ENCODE measurements at regions not wholly inside any gene's neighbourhood (a gene's known extent, or its start where the extent isn't known, plus 50 kb on each side); places are given as distances from the start of the nearest gene placed in this dataset.

DNA sequence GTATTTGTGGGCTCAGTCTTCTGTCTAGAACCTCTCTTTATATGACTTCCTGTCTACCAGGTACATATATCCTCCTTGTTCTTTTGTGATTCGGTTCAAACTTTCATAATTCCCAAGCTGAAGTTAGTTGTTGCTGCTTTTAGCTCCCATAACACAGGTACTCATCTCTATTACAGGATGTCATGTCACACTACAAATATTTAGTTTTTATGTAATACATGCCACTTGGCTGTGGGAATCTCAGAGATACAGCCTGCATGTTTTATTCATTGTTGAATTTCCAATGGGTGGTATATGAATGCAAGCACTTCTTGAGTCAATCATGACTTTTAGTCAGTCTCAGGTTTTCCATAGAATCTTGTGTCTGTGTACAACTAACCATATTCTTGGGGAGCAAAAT is 122.7 kb downstream of the SINHCAF start:
- Histone ChIP-seq H3K4me3 (no peak overlapping the region), H3K9me3 (ENCODE audit: control insufficient read depth in 4 of 4, insufficient read depth in 3 of 4, low read length in 3 of 4) (no peaks in the 10 kb centered on the region), H3K27me3 (ENCODE audit: control insufficient read depth in 3 of 3, insufficient read depth in 3 of 3, low read length in 2 of 3) (no peaks in the 10 kb centered on the region), H3K4me1 (ENCODE audit: control insufficient read depth in 5 of 5, insufficient read depth in 5 of 5, low read length in 5 of 5) (no peaks in the 10 kb centered on the region), H3K9ac (ENCODE audit: insufficient read depth in 1 of 2, low read length in 2 of 2) (no peak overlapping the region), H3K27ac (ENCODE audit: low read depth in 1 of 2, low read length in 1 of 2) (no peak overlapping the region), H3K36me3 (ENCODE audit: control insufficient read depth in 4 of 4, insufficient read depth in 4 of 4, low read length in 4 of 4) (no peaks in the 10 kb centered on the region)
- ATAC-seq (ENCODE audit: insufficient read depth, low FRiP score): no peak
- TF ChIP-seq, protein P1, sequence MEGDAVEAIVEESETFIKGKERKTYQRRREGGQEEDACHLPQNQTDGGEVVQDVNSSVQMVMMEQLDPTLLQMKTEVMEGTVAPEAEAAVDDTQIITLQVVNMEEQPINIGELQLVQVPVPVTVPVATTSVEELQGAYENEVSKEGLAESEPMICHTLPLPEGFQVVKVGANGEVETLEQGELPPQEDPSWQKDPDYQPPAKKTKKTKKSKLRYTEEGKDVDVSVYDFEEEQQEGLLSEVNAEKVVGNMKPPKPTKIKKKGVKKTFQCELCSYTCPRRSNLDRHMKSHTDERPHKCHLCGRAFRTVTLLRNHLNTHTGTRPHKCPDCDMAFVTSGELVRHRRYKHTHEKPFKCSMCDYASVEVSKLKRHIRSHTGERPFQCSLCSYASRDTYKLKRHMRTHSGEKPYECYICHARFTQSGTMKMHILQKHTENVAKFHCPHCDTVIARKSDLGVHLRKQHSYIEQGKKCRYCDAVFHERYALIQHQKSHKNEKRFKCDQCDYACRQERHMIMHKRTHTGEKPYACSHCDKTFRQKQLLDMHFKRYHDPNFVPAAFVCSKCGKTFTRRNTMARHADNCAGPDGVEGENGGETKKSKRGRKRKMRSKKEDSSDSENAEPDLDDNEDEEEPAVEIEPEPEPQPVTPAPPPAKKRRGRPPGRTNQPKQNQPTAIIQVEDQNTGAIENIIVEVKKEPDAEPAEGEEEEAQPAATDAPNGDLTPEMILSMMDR (IDR thresholded peaks at IDR 0.05; ENCODE audit: control extremely low read depth, extremely low read depth): no peak
- WGBS, 2 donors: 75 to 78% methylated on average over 1 of the region's 1 CpG
- no peak for DNase-seq

DNA sequence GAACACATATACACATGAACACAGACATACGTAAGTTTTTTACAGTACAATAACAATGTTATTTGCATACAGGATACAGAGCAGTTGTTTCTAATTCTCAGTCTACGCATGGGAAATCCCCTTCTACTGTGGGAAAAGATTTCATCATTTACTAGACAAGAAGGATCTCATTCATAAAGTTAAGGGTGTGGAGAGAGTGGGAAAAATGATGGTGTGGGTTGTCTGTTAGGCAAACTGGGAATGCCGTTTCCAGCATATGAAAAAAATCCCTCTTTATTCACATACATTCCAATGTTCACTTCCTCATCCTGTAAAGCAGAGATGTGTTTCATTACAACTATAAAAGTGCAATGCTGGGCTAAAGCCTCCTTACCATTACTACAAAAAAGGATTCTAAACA is 120.9 kb downstream of the SINHCAF start:
- Histone ChIP-seq H3K27me3 (ENCODE audit: control insufficient read depth in 3 of 3, insufficient read depth in 3 of 3, low read length in 2 of 3) (no peaks in the 10 kb centered on the region), H3K4me3 (no peak overlapping the region), H3K4me1 (ENCODE audit: control insufficient read depth in 5 of 5, insufficient read depth in 5 of 5, low read length in 5 of 5) (no peaks in the 10 kb centered on the region), H3K9ac (ENCODE audit: insufficient read depth in 1 of 2, low read length in 2 of 2) (no peak overlapping the region), H3K9me3 (ENCODE audit: control insufficient read depth in 4 of 4, insufficient read depth in 3 of 4, low read length in 3 of 4) (peaks cover 0 to 2% (median 0%) of the 10 kb centered on the region in 4 donors), H3K27ac (ENCODE audit: low read depth in 1 of 2, low read length in 1 of 2) (no peak overlapping the region), H3K36me3 (ENCODE audit: control insufficient read depth in 4 of 4, insufficient read depth in 4 of 4, low read length in 4 of 4) (no peaks in the 10 kb centered on the region)
- DNase-seq (peak in 1 of 3 donors; percentile 16), ATAC-seq (ENCODE audit: insufficient read depth, low FRiP score) (peak; percentile 53)
- TF ChIP-seq, protein P1 (IDR thresholded peaks at IDR 0.05; ENCODE audit: control extremely low read depth, extremely low read depth): no peak
- 19 to 39% methylated on average over 3 of the region's 3 CpGs for WGBS, 2 donors

DNA sequence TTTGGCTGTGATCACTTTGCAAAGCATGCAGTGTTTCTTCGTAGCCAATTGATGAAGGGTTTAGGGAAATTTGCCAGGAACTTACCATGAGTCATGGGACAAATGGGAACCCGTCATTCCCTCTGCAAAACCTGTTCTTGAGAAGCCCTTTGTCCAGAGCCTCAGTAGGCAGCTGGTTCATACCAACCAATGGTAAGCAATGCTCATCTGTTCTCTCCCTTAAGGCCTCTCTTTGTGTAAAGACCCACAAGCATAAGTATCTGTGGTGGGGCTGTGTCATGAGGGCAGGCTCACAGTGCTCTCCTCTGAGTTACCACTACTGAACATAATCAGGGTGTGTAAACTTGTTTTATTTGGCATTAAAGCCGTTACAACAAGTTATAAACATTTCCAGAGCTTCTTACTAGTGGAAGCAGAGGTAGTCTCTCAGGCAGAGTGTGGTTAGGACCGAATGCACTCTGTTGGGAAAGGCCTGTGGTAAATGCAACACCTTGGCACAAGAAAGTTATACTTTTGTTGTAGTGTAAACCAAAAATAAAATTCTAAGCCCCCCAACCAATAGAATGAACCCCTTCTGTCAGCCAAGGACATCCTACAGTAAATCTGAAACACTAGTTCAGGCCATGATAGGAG is 119.8 kb downstream of the SINHCAF start:
- H3K36me3 ChIP-seq (ENCODE audit: control insufficient read depth in 4 of 4, insufficient read depth in 4 of 4, low read length in 4 of 4): no peaks in the 10 kb centered on the region
- H3K9ac ChIP-seq (ENCODE audit: insufficient read depth in 1 of 2, low read length in 2 of 2): no peak overlapping the region
- 63 to 71% methylated on average over 4 of the region's 4 CpGs for WGBS, 2 donors
- TF ChIP-seq, protein P1 (IDR thresholded peaks at IDR 0.05; ENCODE audit: control extremely low read depth, extremely low read depth): no peak
- peaks cover 0 to 2% (median 0%) of the 10 kb centered on the region in 4 donors for H3K9me3 ChIP-seq (ENCODE audit: control insufficient read depth in 4 of 4, insufficient read depth in 3 of 4, low read length in 3 of 4)
- no peak overlapping the region for H3K27ac ChIP-seq (ENCODE audit: low read depth in 1 of 2, low read length in 1 of 2)
- DNase-seq (peak in 2 of 3 donors; percentile 43 to 44), ATAC-seq (ENCODE audit: insufficient read depth, low FRiP score) (no peak)
- no peaks in the 10 kb centered on the region for H3K27me3 ChIP-seq (ENCODE audit: control insufficient read depth in 3 of 3, insufficient read depth in 3 of 3, low read length in 2 of 3)
- no peak overlapping the region for H3K4me3 ChIP-seq
- no peaks in the 10 kb centered on the region for H3K4me1 ChIP-seq (ENCODE audit: control insufficient read depth in 5 of 5, insufficient read depth in 5 of 5, low read length in 5 of 5)

Data from lung (tissue), 11 donors.